Endothelial cell of umbilical vein (primary cell): ENCODE measurements at regions not wholly inside any gene's neighbourhood (a gene's known extent, or its start where the extent isn't known, plus 50 kb on each side); places are given as distances from the start of the nearest gene placed in this dataset.

Experiments
- CTCF ChIP-seq, 2 donors: IDR thresholded peaks; 1 replicate in 1 of 2; 2 replicates in 1 of 2; pipeline ENCODE4 v1.5.1; 2011; ENCODE audit warnings: low read length in 2 of 2, mild to moderate bottlenecking in 2 of 2, moderate library complexity in 2 of 2, control low read depth in 1 of 2, inconsistent platforms in 1 of 2, low read depth in 1 of 2; ENCODE audit not compliant: insufficient read depth in 1 of 2; ENCODE audit errors: extremely low read depth in 1 of 2
- EZH2 ChIP-seq: IDR thresholded peaks from 2 replicates; pipeline ENCODE4 v1.6.1; 2012; ENCODE audit warnings: borderline replicate concordance, low read depth, mild to moderate bottlenecking, moderate library complexity, low read length, inconsistent platforms; ENCODE audit not compliant: severe bottlenecking
- GATA2 ChIP-seq: IDR thresholded peaks from 2 replicates; pipeline ENCODE4 v1.7.0; 2011; ENCODE audit warnings: low read depth, mild to moderate bottlenecking, moderate library complexity, mixed read lengths, low read length; ENCODE audit not compliant: insufficient read length, insufficient read depth
- JUN ChIP-seq: IDR thresholded peaks from 2 replicates; pipeline ENCODE4 v1.6.1; 2011; ENCODE audit warnings: borderline replicate concordance, low read depth; ENCODE audit not compliant: insufficient read length, insufficient read depth
- MYC ChIP-seq: IDR thresholded peaks from one replicate; pipeline ENCODE4 v1.6.1; 2011; ENCODE audit warnings: mild to moderate bottlenecking, low read depth, low read length
- POLR2A ChIP-seq: IDR thresholded peaks from 2 replicates; pipeline ENCODE4 v1.6.1; 2012; ENCODE audit warnings: low read depth, mild to moderate bottlenecking, control low read depth, low read length
- POLR2AphosphoS5 ChIP-seq: IDR thresholded peaks from 2 replicates; pipeline ENCODE4 v1.6.1; 2012; ENCODE audit warnings: low read depth, mild to moderate bottlenecking, control low read depth, low read length, moderate library complexity; ENCODE audit not compliant: insufficient read depth
- TF ChIP-seq, protein P1 (sequence below): IDR thresholded peaks from 2 replicates; pipeline ENCODE4 v1.6.1; 2011; ENCODE audit not compliant: insufficient read depth, insufficient read length

GRCh38 chr7:41504214-41504980 lies 198.5 kb downstream of the INHBA start:
- TF ChIP-seq CTCF (IDR thresholded peaks at IDR 0.05; ENCODE audit: extremely low read depth in 1 of 2, insufficient read depth in 1 of 2, low read depth in 1 of 2, low read length in 2 of 2) (no peak), EZH2 (no peak), POLR2A (no peak), POLR2AphosphoS5 (no peak), MYC (no peak), GATA2 (no peak), JUN (no peak)
- TF ChIP-seq, protein P1, sequence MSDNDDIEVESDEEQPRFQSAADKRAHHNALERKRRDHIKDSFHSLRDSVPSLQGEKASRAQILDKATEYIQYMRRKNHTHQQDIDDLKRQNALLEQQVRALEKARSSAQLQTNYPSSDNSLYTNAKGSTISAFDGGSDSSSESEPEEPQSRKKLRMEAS = no peak
